Ascending aorta (tissue), 2 donors: ENCODE measurements at regions not wholly inside any gene's neighbourhood (a gene's known extent, or its start where the extent isn't known, plus 50 kb on each side); places are given as distances from the start of the nearest gene placed in this dataset.

ENCODE experiments used
- DNase-seq, 2 donors: peaks; one replicate each; pipeline ENCODE4 v3.0.0-alpha.2; 2019; ENCODE audit warnings: low spot score in 2 of 2
- H3K27ac ChIP-seq, 2 donors: fragments of 200-600 bp; sonication (generic); one replicate each; pipeline ENCODE4 v1.5.1; 2016 to 2017; ENCODE audit warnings: mild to moderate bottlenecking in 1 of 2
- H3K27me3 ChIP-seq: fragments of 200-600 bp; sonication (generic); one replicate; pipeline ENCODE4 v1.5.1; 2017
- H3K36me3 ChIP-seq, 2 donors: fragments of 200-600 bp; sonication (generic); one replicate each; pipeline ENCODE4 v1.5.1; 2016
- H3K4me1 ChIP-seq, 2 donors: fragments of 200-600 bp; sonication (generic); one replicate each; pipeline ENCODE4 v1.5.1; 2016 to 2017; ENCODE audit warnings: mild to moderate bottlenecking in 1 of 2
- H3K4me3 ChIP-seq, 2 donors: fragments of 200-600 bp; sonication (generic); one replicate each; pipeline ENCODE4 v1.5.1; 2016 to 2017; ENCODE audit warnings: mild to moderate bottlenecking in 1 of 2
- H3K9me3 ChIP-seq, 2 donors: fragments of 200-600 bp; sonication (generic); one replicate each; pipeline ENCODE4 v1.5.1; 2016
- CTCF ChIP-seq, 3 experiments: fragments of 200-600 bp in 2 of 3; fragments of 450-650 bp in 1 of 3; sonication (generic) in 2 of 3; IDR thresholded peaks; one replicate each; pipeline ENCODE4 v1.5.1; 2016 to 2019; ENCODE audit warnings: antibody characterized with exemption in 3 of 3, mild to moderate bottlenecking in 1 of 3, moderate library complexity in 1 of 3
- intact Hi-C: fragments of 100-400 bp; cut with DNase I; formaldehyde crosslinking; loops from one replicate; pipeline ENCODE4 v1.15.1; 2023

- Histone ChIP-seq H3K27ac (peak overlapping the region in 1 of 2 donors; percentile 37), H3K27me3 (no peaks in the 10 kb centered on the region), H3K4me3 (no peak overlapping the region), H3K9me3 (no peaks in the 10 kb centered on the region), H3K4me1 (peaks cover 0 to 18% of the 10 kb centered on the region in 2 donors), H3K36me3 (no peaks in the 10 kb centered on the region)
- intact Hi-C loops, result loop anchor here (5.0 to 10.0 kb wide), 2 partner anchors 305 to 422 kb away; no protein-coding TSS in a partner anchor
- TF ChIP-seq CTCF (IDR thresholded peaks at IDR 0.05), result no peak
- no peak for DNase-seq
These were observed 567.3 kb upstream of the KLF4 start for GRCh38 chr9:108056805-108057386.

DNA sequence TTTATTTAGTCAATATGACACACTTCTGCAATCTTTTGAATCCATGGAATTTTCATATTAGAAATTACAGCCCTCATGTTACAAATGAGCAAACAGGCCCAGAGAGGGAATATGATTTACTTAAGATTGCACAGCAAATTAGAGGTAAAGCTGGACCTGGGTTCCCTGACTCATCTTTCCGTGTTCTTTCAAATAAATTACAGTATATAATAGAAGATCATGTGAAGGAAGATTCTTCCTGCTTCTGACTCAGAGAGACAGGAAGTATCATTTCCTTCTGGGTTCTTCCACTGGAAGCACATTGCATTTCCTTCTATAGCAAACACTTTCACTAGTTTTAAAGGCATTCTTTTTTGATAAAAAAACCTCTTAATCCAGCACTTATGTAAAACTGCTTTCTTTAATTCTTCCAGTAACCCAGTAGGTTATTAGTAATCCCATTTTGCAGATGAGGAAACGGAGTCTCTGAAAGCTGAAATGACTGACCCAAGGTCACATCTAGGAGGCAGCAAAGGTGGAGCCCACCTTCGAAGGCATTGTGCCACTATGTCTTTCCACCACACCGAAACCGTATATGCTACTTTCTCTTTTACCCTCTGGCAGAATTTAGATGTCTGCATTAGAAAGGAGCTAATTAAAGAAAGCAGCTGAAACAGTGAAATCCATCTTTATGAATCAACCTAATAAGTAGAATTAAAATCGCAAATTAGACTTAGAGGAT is 566.7 kb upstream of the KLF4 start:
- Histone ChIP-seq H3K4me3 (no peak overlapping the region), H3K27me3 (no peaks in the 10 kb centered on the region), H3K36me3 (no peaks in the 10 kb centered on the region), H3K9me3 (no peaks in the 10 kb centered on the region), H3K4me1 (peaks cover 0 to 18% of the 10 kb centered on the region in 2 donors), H3K27ac (no peak overlapping the region)
- no peak for DNase-seq
- intact Hi-C loops, result loop anchor here (5.0 to 10.0 kb wide), 2 partner anchors 304 to 421 kb away; no protein-coding TSS in a partner anchor
- TF ChIP-seq CTCF (IDR thresholded peaks at IDR 0.05), result no peak

DNA sequence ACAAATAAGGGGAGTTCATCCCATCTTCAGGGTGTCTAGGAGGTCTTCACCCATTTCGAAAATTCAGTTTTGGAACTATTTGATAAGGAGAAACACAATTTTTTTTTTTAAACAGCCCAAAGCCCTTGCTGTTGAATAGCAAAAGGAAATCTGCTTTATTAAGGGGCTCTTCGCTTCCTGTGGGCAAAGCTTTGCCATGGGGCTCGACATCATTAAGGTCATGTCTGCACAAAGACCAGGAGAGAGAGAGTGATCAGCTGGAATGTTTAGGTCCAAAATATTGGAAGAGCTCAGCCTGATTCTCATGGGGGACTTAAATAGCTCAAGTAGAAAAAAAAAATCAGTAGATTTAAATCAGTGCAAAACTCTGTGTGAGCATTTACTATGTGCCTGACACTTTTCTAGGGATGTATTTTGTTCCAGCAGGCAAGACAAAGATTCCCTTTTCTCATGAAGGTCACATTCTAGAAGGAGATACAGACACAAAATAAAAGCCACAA is 564.6 kb upstream of the KLF4 start:
- no peak for TF ChIP-seq CTCF (IDR thresholded peaks at IDR 0.05)
- intact Hi-C loops, result loop anchor here (5.0 to 10.0 kb wide), 3 partner anchors 322 to 567 kb away; partner anchors contain the start of gene KLF4
- H3K4me3 ChIP-seq, result no peak overlapping the region

GRCh38 chr9:108053555-108054061 is 564.0 kb upstream of the KLF4 start:
- H3K4me3 ChIP-seq, result peak overlapping the region in 1 of 2 donors; percentile 17
- no peak for TF ChIP-seq CTCF (IDR thresholded peaks at IDR 0.05)
- H3K36me3 ChIP-seq, result no peaks in the 10 kb centered on the region
- H3K27ac ChIP-seq, result peak overlapping the region; percentile 40 to 49
- no peaks in the 10 kb centered on the region for H3K27me3 ChIP-seq
- H3K4me1 ChIP-seq, result peaks cover 0 to 18% of the 10 kb centered on the region in 2 donors
- intact Hi-C loops, result loop anchor here (5.0 to 10.0 kb wide), 3 partner anchors 321 to 566 kb away; partner anchors contain the start of gene KLF4
- H3K9me3 ChIP-seq, result no peaks in the 10 kb centered on the region
- DNase-seq, result peak in 1 of 2 donors; percentile 79

More for the DNA sequence above, 564.6 kb upstream of the KLF4 start:
- no peaks in the 10 kb centered on the region for H3K27me3 ChIP-seq
- H3K9me3 ChIP-seq, result no peaks in the 10 kb centered on the region
- H3K27ac ChIP-seq, result peak overlapping the region; percentile 40 to 49
- no peaks in the 10 kb centered on the region for H3K36me3 ChIP-seq
- no peak for DNase-seq
- H3K4me1 ChIP-seq, result peaks cover 0 to 18% of the 10 kb centered on the region in 2 donors

DNA sequence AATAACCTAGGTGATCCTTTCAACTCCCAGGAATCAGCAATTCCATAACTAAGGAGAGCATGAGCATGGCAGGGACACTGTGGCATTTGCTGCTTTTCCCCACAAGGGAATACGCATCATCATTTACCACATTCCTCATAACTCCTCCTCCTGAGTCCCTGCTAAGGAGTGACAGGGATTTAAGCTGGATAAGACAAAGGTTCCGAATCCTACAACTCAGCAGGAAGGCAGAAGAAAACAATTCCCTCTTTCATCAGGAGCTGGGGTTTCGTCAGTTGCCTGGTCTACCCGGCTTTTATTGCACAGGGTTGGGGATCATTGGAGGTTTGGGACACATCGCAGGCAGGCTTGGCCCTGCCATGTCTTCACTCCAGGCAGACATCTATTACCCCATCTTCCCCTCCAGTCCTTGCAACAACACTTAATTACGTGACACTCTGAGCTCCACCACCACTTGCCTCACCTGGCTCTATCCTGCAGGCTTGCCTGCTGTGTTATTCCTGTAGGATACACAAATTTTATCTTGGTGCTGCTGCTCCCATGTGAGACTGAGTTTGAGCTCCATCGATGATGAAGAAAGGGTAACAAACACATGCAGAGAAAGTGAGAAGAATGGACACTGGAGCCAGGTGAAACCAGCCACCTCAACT is 563.0 kb upstream of the KLF4 start:
- no peaks in the 10 kb centered on the region for H3K9me3 ChIP-seq
- no peak overlapping the region for H3K4me3 ChIP-seq
- no peak for TF ChIP-seq CTCF (IDR thresholded peaks at IDR 0.05)
- H3K36me3 ChIP-seq, result no peaks in the 10 kb centered on the region
- no peaks in the 10 kb centered on the region for H3K27me3 ChIP-seq
- H3K4me1 ChIP-seq, result peaks cover 0 to 18% of the 10 kb centered on the region in 2 donors
- no peak for DNase-seq
- intact Hi-C loops, result loop anchor here (5.0 to 10.0 kb wide), 3 partner anchors 320 to 565 kb away; partner anchors contain the start of gene KLF4
- H3K27ac ChIP-seq, result no peak overlapping the region
